Activated naive CD8-positive, alpha-beta T cell treated with anti-CD3 and anti-CD28 coated beads for 36 hours (primary cell): ENCODE measurements at regions not wholly inside any gene's neighbourhood (a gene's known extent, or its start where the extent isn't known, plus 50 kb on each side); places are given as distances from the start of the nearest gene placed in this dataset.
"Not testable (repeated sequence)": the region's sequence is repeated elsewhere in the genome, so short reads cannot be mapped to it uniquely, and the experiment has no call there.

Experiments used
- DNase-seq: peaks from one replicate; pipeline ENCODE4 v3.0.0; 2021
- H3K27ac Mint-ChIP-seq: one replicate; pipeline ENCODE4 v1.8.0; 2022; ENCODE audit warnings: mild to moderate bottlenecking, moderate library complexity, mixed read lengths
- H3K27me3 Mint-ChIP-seq: one replicate; pipeline ENCODE4 v1.8.0; 2022; ENCODE audit warnings: mild to moderate bottlenecking, mixed read lengths
- H3K36me3 Mint-ChIP-seq: one replicate; pipeline ENCODE4 v1.8.0; 2021; ENCODE audit warnings: mild to moderate bottlenecking, mixed read lengths
- H3K4me1 Mint-ChIP-seq: one replicate; pipeline ENCODE4 v1.8.0; 2021; ENCODE audit warnings: mixed read lengths
- H3K4me3 Mint-ChIP-seq: one replicate; pipeline ENCODE4 v1.8.0; 2022; ENCODE audit warnings: mild to moderate bottlenecking, moderate library complexity, mixed read lengths
- H3K9me3 Mint-ChIP-seq: one replicate; pipeline ENCODE4 v1.8.0; 2022; ENCODE audit warnings: mixed read lengths

DNA sequence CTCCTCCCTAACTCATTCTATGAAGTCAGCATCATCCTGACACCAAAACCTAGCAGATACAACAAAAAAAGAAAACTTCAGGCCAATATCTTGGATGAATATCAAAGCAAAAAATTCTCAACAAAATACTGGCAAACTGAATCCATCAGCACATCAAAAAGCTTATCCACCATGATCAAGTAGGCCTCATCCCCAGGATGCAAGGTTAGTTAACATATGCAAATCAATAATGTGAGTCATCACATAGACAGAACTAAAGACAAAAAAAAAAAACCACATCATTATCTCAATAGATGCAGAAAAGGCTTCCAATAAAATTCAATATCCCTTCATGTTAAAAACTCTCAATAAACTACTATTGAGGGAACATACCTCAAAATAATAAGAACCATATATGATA is 306.8 kb upstream of the TMC3 start:
- H3K4me1 Mint-ChIP-seq = no peaks in the 10 kb centered on the region
- no peaks in the 10 kb centered on the region for H3K36me3 Mint-ChIP-seq
- no peak overlapping the region for H3K4me3 Mint-ChIP-seq
- H3K27me3 Mint-ChIP-seq = no peaks in the 10 kb centered on the region
- no peak for DNase-seq
- H3K27ac Mint-ChIP-seq = no peak overlapping the region
- peaks cover 19% of the 10 kb centered on the region for H3K9me3 Mint-ChIP-seq

GRCh38 chr15:81666839-81667238 is 292.8 kb upstream of the TMC3 start:
- Mint-ChIP-seq H3K4me1 (no peaks in the 10 kb centered on the region), H3K36me3 (no peaks in the 10 kb centered on the region), H3K9me3 (peaks cover 1% of the 10 kb centered on the region), H3K27ac (no peak overlapping the region), H3K27me3 (peaks cover 4% of the 10 kb centered on the region), H3K4me3 (no peak overlapping the region)
- no peak for DNase-seq

DNA sequence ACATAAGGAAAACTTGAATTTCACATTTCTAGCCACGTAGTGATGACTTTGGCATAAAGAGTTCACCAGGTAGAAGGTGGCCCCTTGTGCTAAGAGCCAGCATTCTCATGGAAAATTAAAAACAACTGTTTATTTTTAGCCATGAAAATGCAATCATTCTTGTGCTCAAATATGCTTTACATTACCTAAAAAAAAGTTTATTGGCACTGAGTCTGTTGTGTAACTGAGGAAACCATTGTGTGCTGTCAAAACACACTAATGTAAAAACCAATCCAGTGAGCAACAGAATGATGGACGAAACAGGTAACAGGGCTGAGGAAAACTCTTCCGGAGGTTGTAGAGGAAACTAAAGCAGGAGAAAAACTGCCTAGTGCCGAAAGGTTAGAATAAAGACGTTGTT is 287.0 kb upstream of the TMC3 start:
- no peak for DNase-seq
- no peak overlapping the region for H3K4me3 Mint-ChIP-seq
- no peaks in the 10 kb centered on the region for H3K4me1 Mint-ChIP-seq
- no peak overlapping the region for H3K27ac Mint-ChIP-seq
- H3K36me3 Mint-ChIP-seq = no peaks in the 10 kb centered on the region
- H3K27me3 Mint-ChIP-seq = peaks cover 4% of the 10 kb centered on the region
- no peaks in the 10 kb centered on the region for H3K9me3 Mint-ChIP-seq

DNA sequence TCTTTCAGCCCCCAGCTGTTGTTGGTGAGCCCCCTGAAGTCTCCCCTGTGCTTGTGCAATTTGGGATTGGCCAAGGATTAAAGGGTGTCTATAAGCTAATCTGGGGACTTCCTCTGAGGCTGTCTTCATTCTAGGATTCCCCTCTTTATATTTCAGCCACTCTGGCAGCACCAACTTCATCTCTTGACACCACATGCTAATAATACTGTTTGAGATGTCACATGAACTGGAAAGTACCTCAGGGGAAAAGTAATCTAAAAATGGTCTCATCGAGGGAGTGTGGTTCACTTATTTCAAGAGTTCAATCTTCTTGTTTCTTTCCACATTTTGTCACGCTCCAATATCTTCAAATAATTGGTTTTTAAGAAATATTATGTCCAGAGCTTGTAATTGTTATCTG is 279.2 kb upstream of the TMC3 start:
- Mint-ChIP-seq H3K9me3 (no peaks in the 10 kb centered on the region), H3K4me3 (no peak overlapping the region), H3K4me1 (no peaks in the 10 kb centered on the region), H3K27ac (no peak overlapping the region), H3K27me3 (no peaks in the 10 kb centered on the region), H3K36me3 (no peaks in the 10 kb centered on the region)
- DNase-seq = no peak

GRCh38 chr15:81645470-81645869 is 271.5 kb upstream of the TMC3 start:
- H3K36me3 Mint-ChIP-seq = no peaks in the 10 kb centered on the region
- DNase-seq = no peak
- H3K9me3 Mint-ChIP-seq = no peaks in the 10 kb centered on the region
- H3K27me3 Mint-ChIP-seq = peaks cover 2% of the 10 kb centered on the region
- no peak overlapping the region for H3K4me3 Mint-ChIP-seq
- H3K27ac Mint-ChIP-seq = no peak overlapping the region
- no peaks in the 10 kb centered on the region for H3K4me1 Mint-ChIP-seq

DNA sequence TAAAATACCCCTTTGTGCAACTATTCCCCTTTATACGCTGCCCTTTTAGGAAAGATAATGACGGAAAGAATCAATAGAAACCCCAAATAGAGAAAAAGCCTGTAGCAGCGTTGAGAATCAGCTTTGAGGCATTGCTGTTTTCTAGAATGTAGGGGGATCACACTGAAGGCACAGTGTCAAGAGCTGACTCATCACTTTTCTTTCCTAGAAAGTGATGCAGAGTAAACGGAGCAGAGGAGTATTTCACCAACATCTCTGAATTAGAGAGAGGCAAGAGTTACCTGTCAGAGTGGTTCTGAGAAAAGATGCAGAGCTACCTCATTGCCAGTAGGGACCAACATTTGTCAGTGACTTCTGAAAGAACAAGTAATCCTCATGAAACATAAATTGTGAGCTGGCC is 269.8 kb upstream of the TMC3 start:
- H3K4me3 Mint-ChIP-seq = no peak overlapping the region
- H3K4me1 Mint-ChIP-seq = no peaks in the 10 kb centered on the region
- DNase-seq = no peak
- no peaks in the 10 kb centered on the region for H3K36me3 Mint-ChIP-seq
- H3K27me3 Mint-ChIP-seq = peaks cover 5% of the 10 kb centered on the region
- H3K9me3 Mint-ChIP-seq = peaks cover 2% of the 10 kb centered on the region
- H3K27ac Mint-ChIP-seq = no peak overlapping the region

DNA sequence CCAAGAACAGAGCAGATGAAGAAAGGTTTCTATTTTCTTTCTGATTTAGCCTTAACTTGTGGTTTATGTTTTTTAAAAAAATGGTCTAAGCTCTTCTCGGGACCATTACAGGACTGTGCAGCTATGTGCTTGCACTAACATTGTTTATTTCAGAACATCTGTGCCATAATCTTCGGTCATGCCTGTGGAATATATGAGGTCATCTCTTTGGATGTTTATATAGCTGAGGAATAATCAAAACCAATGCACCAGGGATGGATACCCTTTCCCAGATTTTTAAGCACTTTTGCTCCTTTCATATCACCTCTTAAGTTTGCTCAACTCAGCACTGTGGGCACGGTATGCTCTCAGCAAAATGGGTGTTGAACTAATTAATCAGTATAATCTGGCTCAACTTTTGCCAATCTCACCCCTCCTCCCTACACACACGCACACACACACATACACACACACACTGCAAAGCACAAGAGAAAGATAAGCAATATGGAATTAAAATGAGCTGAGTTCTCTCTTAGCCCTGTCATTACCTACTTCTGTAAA is 268.5 kb upstream of the TMC3 start:
- H3K4me3 Mint-ChIP-seq = no peak overlapping the region
- peaks cover 2% of the 10 kb centered on the region for H3K9me3 Mint-ChIP-seq
- H3K27me3 Mint-ChIP-seq = peaks cover 5% of the 10 kb centered on the region
- DNase-seq = no peak
- no peak overlapping the region for H3K27ac Mint-ChIP-seq
- no peaks in the 10 kb centered on the region for H3K4me1 Mint-ChIP-seq
- H3K36me3 Mint-ChIP-seq = no peaks in the 10 kb centered on the region

- not testable (repeated sequence) for H3K27ac Mint-ChIP-seq, H3K27me3 Mint-ChIP-seq, H3K4me1 Mint-ChIP-seq, H3K9me3 Mint-ChIP-seq, DNase-seq, H3K36me3 Mint-ChIP-seq, H3K4me3 Mint-ChIP-seq
Measured at GRCh38 chr15:81636064-81636463, 262.1 kb upstream of the TMC3 start.

- DNase-seq = no peak
- Mint-ChIP-seq H3K36me3 (no peaks in the 10 kb centered on the region), H3K27ac (no peak overlapping the region), H3K27me3 (peaks cover 3% of the 10 kb centered on the region), H3K9me3 (no peaks in the 10 kb centered on the region), H3K4me1 (no peaks in the 10 kb centered on the region), H3K4me3 (no peak overlapping the region)
Measured at GRCh38 chr15:81633889-81634288, 259.9 kb upstream of the TMC3 start.

GRCh38 chr15:81625896-81626295 is 251.9 kb upstream of the TMC3 start:
- H3K4me1 Mint-ChIP-seq = no peaks in the 10 kb centered on the region
- no peak overlapping the region for H3K27ac Mint-ChIP-seq
- H3K4me3 Mint-ChIP-seq = no peak overlapping the region
- H3K9me3 Mint-ChIP-seq = no peaks in the 10 kb centered on the region
- peaks cover 14% of the 10 kb centered on the region for H3K27me3 Mint-ChIP-seq
- no peak for DNase-seq
- no peaks in the 10 kb centered on the region for H3K36me3 Mint-ChIP-seq

- H3K27me3 Mint-ChIP-seq = no peaks in the 10 kb centered on the region
- no peaks in the 10 kb centered on the region for H3K9me3 Mint-ChIP-seq
- no peak overlapping the region for H3K4me3 Mint-ChIP-seq
- H3K36me3 Mint-ChIP-seq = no peaks in the 10 kb centered on the region
- H3K4me1 Mint-ChIP-seq = no peaks in the 10 kb centered on the region
- no peak overlapping the region for H3K27ac Mint-ChIP-seq
- DNase-seq = no peak
Measured at GRCh38 chr15:81619002-81619401, 245.0 kb upstream of the TMC3 start.

DNA sequence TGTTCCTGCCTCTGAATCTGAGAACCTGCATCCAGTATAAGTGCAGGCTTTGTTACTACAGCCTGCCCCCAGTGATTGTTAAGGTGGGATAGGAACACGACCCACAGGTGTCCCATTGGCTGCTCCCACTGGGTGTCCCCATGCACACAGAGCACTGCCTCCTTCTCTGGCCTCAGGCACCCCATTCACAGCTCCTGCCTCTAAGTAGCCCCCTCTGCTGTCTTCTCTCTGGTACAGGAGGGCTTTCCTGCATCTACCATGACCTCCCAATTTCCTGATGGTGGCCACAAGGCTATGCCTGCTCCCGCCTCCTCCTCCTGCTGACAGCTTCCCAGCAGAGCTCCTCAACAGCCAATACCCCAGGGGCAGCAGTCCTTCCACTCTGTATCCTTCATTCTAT is 238.6 kb upstream of the TMC3 start:
- Mint-ChIP-seq H3K9me3 (no peaks in the 10 kb centered on the region), H3K27me3 (no peaks in the 10 kb centered on the region), H3K27ac (no peak overlapping the region), H3K36me3 (no peaks in the 10 kb centered on the region), H3K4me1 (no peaks in the 10 kb centered on the region), H3K4me3 (no peak overlapping the region)
- DNase-seq = no peak

DNA sequence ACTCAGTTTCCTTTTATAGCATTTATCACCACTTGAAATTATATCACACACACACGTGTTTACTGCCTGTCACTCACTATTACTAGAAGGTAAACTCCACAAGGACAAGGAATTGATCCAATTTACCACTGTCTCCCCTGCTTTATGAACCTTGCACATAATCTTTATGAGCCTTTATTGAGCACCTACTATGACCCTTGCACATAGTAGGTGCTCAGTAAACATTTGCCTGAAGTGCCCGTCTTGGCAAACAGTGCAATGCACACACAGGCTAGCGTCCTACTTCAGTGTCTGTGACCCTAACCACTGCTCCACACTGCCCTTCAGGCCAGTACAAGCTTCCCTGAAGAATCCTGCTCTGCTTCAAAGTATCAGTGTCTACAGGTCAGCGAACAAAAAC is 237.7 kb upstream of the TMC3 start:
- Mint-ChIP-seq H3K4me3 (no peak overlapping the region), H3K36me3 (no peaks in the 10 kb centered on the region), H3K27ac (no peak overlapping the region), H3K27me3 (no peaks in the 10 kb centered on the region), H3K4me1 (no peaks in the 10 kb centered on the region), H3K9me3 (no peaks in the 10 kb centered on the region)
- no peak for DNase-seq

GRCh38 chr15:81608309-81608829 is 234.4 kb upstream of the TMC3 start:
- Mint-ChIP-seq H3K4me3 (no peak overlapping the region), H3K9me3 (no peaks in the 10 kb centered on the region), H3K36me3 (no peaks in the 10 kb centered on the region), H3K27me3 (peaks cover 4% of the 10 kb centered on the region), H3K27ac (no peak overlapping the region), H3K4me1 (no peaks in the 10 kb centered on the region)
- no peak for DNase-seq

DNA sequence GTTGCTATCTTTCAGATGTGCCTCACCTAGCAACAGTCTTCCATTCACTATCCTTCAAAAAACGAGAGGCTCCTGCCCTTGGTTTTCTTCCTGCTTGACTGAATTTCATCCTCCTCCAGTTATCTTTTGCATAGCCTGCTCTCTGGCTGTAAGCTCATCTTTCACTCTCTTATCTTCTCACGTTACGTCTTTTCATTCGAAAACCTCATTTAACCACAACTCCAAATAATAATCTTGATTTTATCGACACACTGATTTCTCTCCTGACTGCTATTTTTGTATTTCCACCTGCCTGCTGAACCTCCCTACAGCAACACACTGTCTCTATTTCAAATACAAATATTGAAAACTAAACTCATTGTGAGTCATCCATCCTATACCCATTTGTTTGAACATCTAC is 230.7 kb upstream of the TMC3 start:
- Mint-ChIP-seq H3K4me1 (no peaks in the 10 kb centered on the region), H3K4me3 (no peak overlapping the region), H3K27me3 (peaks cover 4% of the 10 kb centered on the region), H3K36me3 (peaks cover 4% of the 10 kb centered on the region), H3K27ac (no peak overlapping the region), H3K9me3 (peaks cover 16% of the 10 kb centered on the region)
- no peak for DNase-seq

- no peaks in the 10 kb centered on the region for H3K4me1 Mint-ChIP-seq
- peaks cover 13% of the 10 kb centered on the region for H3K9me3 Mint-ChIP-seq
- no peak overlapping the region for H3K4me3 Mint-ChIP-seq
- H3K27ac Mint-ChIP-seq = no peak overlapping the region
- DNase-seq = no peak
- no peaks in the 10 kb centered on the region for H3K27me3 Mint-ChIP-seq
- peaks cover 4% of the 10 kb centered on the region for H3K36me3 Mint-ChIP-seq
Measured at GRCh38 chr15:81596159-81596865, 222.3 kb upstream of the TMC3 start.
